ENCODE measurements at regions not wholly inside any gene's neighbourhood (a gene's known extent, or its start where the extent isn't known, plus 50 kb on each side); places are given as distances from the start of the nearest gene placed in this dataset.

DNA sequence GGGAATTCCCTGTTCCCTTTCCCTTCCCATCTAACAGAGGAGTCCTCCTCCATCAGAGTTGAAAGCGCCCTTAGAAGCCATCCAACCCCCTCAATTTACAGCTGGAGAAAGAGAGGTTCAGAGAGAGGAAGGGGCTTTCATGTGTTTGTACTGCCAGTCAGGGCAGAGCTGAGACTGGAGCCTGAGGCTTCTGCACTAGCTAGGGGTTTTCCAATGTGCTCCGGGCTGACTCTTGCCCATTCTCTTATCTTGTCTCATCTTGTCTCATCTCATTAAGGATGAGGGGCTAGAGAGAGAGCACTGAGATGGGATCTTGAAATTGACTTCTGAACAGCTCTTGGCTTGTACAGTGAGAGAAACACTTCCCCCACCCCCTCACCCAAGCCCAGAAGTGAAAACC is 67.4 kb upstream of the SHB start (continued):
- TF ChIP-seq ZNF746 (CRISPR knock-in tag; IDR thresholded peaks at IDR 0.05) (no peak), GTF2F1 (IDR thresholded peaks at IDR 0.05; ENCODE audit: low read length) (no peak), HOXA9 (CRISPR knock-in tag; IDR thresholded peaks at IDR 0.05; ENCODE audit: borderline replicate concordance) (no peak), FOSL2 (CRISPR knock-in tag; IDR thresholded peaks at IDR 0.05) (no peak)

- in situ Hi-C loops (cut with HindIII; ENCODE audit: extremely low pct_ligation_motif_present, low pct_unique_long_range_greater_than_20kb) (no loop called here), intact Hi-C loops (cut with micrococcal nuclease; ENCODE audit: unreplicated experiment) (no loop called here)
- no peaks in the 10 kb centered on the region for H3K4me1 ChIP-seq (ENCODE audit: insufficient read depth, low read length)
- H3K36me3 ChIP-seq (replicated peaks in 1 of 2; ENCODE audit: control insufficient read depth in 1 of 2, insufficient read depth in 2 of 2, low read length in 2 of 2): no peaks in the 10 kb centered on the region
- H3K4me2 ChIP-seq (ENCODE audit: low read depth, low read length): no peak overlapping the region
- H3K79me2 ChIP-seq (ENCODE audit: insufficient read depth, low read length): no peaks in the 10 kb centered on the region
- no peaks in the 10 kb centered on the region for H3K9me3 ChIP-seq (ENCODE audit: low read length)
- no peak overlapping the region for H3K9ac ChIP-seq (ENCODE audit: insufficient read depth, low read depth, low read length)
- H3K27me3 ChIP-seq (ENCODE audit: control insufficient read depth in 1 of 2, insufficient read depth in 2 of 2, low read length in 2 of 2): peaks cover 0 to 32% of the 10 kb centered on the region in 2 experiments; a peak in 4 of 5 replicates
- ATAC-seq: no peak
- no peak overlapping the region for H3K4me3 ChIP-seq (replicated peaks in 1 of 3; ENCODE audit: insufficient read depth in 1 of 3, low read depth in 2 of 3, low read length in 3 of 3)
- FAIRE-seq: no peak
- H4K20me1 ChIP-seq (ENCODE audit: insufficient read depth, low read length): 0 out of 2 replicates have a peak, but pooled peaks cover 3% of the 10 kb centered on the region
- no peak overlapping the region for H2AFZ ChIP-seq (ENCODE audit: low read length)
- ChIA-PET POLR2A (no interaction called here), CTCF (ENCODE audit: low intra/inter-chr PET ratio, low total read pairs) (no interaction called here)
- DNase-seq (ENCODE audit: low spot score): no peak
- WGBS (ENCODE audit: low lambda C conversion rate): 84% methylated on average over 6 of the region's 6 CpGs
- no peak overlapping the region for H3K27ac ChIP-seq (ENCODE audit: extremely low read length, insufficient read depth, low read length)
- BruUV-seq (replicated peaks): no TSS peak
- TF ChIP-seq, protein P1, sequence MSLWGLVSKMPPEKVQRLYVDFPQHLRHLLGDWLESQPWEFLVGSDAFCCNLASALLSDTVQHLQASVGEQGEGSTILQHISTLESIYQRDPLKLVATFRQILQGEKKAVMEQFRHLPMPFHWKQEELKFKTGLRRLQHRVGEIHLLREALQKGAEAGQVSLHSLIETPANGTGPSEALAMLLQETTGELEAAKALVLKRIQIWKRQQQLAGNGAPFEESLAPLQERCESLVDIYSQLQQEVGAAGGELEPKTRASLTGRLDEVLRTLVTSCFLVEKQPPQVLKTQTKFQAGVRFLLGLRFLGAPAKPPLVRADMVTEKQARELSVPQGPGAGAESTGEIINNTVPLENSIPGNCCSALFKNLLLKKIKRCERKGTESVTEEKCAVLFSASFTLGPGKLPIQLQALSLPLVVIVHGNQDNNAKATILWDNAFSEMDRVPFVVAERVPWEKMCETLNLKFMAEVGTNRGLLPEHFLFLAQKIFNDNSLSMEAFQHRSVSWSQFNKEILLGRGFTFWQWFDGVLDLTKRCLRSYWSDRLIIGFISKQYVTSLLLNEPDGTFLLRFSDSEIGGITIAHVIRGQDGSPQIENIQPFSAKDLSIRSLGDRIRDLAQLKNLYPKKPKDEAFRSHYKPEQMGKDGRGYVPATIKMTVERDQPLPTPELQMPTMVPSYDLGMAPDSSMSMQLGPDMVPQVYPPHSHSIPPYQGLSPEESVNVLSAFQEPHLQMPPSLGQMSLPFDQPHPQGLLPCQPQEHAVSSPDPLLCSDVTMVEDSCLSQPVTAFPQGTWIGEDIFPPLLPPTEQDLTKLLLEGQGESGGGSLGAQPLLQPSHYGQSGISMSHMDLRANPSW (CRISPR knock-in tag; IDR thresholded peaks at IDR 0.05; ENCODE audit: borderline replicate concordance): no peak
- TF ChIP-seq SYNCRIP (IDR thresholded peaks at IDR 0.05; ENCODE audit: insufficient read depth, low read depth, low read length) (no peak), TRAFD1 (CRISPR knock-in tag; IDR thresholded peaks at IDR 0.05; ENCODE audit: borderline replicate concordance) (no peak), HOXA7 (CRISPR knock-in tag; IDR thresholded peaks at IDR 0.05) (no peak), TRIM24 (CRISPR knock-in tag; IDR thresholded peaks at IDR 0.05) (no peak), ZNF678 (CRISPR knock-in tag; IDR thresholded peaks at IDR 0.05) (no peak), REST (IDR thresholded peaks at IDR 0.05; ENCODE audit: borderline replicate concordance in 1 of 2, low read depth in 1 of 2, low read length in 2 of 2) (no peak), EHMT2 (IDR thresholded peaks at IDR 0.05; ENCODE audit: borderline replicate concordance, low read depth, low read length) (no peak)
- TF ChIP-seq, protein P2, sequence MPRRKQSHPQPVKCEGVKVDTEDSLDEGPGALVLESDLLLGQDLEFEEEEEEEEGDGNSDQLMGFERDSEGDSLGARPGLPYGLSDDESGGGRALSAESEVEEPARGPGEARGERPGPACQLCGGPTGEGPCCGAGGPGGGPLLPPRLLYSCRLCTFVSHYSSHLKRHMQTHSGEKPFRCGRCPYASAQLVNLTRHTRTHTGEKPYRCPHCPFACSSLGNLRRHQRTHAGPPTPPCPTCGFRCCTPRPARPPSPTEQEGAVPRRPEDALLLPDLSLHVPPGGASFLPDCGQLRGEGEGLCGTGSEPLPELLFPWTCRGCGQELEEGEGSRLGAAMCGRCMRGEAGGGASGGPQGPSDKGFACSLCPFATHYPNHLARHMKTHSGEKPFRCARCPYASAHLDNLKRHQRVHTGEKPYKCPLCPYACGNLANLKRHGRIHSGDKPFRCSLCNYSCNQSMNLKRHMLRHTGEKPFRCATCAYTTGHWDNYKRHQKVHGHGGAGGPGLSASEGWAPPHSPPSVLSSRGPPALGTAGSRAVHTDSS (CRISPR knock-in tag; conservative IDR thresholded peaks at IDR 0.05): no peak
Observed at GRCh38 chr9:38134611-38135237, 65.7 kb upstream of the SHB start.
